OCI-LY7 (cell line): ENCODE measurements at regions not wholly inside any gene's neighbourhood (a gene's known extent, or its start where the extent isn't known, plus 50 kb on each side); places are given as distances from the start of the nearest gene placed in this dataset.

Source experiments
- CTCF ChIP-seq: fragments of 200-600 bp; sonication (generic); conservative IDR thresholded peaks from 2 replicates; pipeline ENCODE4 v1.5.1; 2014; ENCODE audit warnings: mild to moderate bottlenecking, antibody characterized with exemption, low read length, moderate library complexity, mixed read lengths
- EZH2phosphoT487 ChIP-seq: fragments of 200-600 bp; sonication (generic); IDR thresholded peaks from 2 replicates; pipeline ENCODE4 v1.6.1; 2018; ENCODE audit warnings: low read depth, borderline replicate concordance, mild to moderate bottlenecking, mixed run types, antibody characterized with exemption, low read length, moderate library complexity, mixed read lengths

- no peak for TF ChIP-seq CTCF
- TF ChIP-seq EZH2phosphoT487 = no peak
These were observed 188.7 kb upstream of the RAD23B start for GRCh38 chr9:107094370-107094769.
